A673 (cell line): ENCODE measurements at regions not wholly inside any gene's neighbourhood (a gene's known extent, or its start where the extent isn't known, plus 50 kb on each side); places are given as distances from the start of the nearest gene placed in this dataset.
"Not testable (repeated sequence)": the region's sequence is repeated elsewhere in the genome, so short reads cannot be mapped to it uniquely, and the experiment has no call there.

Experiments
- BruUV-seq: library from RNA; stranded (reverse); fragments of 400-500 nt; replicated peaks from 2 replicates; lab custom pipeline; 2021; lab: Mats Ljungman, UMichigan
- CTCF ChIA-PET: fragments of 300-600 bp; sonication (Branson Sonifier 250); formaldehyde crosslinking; loops from one replicate; lab custom pipeline; 2022; ENCODE audit warnings: antibody characterized with exemption; lab: Charles Lee
- POLR2A ChIA-PET: fragments of 300-600 bp; sonication (Branson Sonifier 250); formaldehyde crosslinking; loops from one replicate; lab custom pipeline; 2022; ENCODE audit warnings: antibody characterized with exemption; ENCODE audit not compliant: low non-redundant PET; lab: Charles Lee
- DNase-seq: peaks from one replicate; pipeline ENCODE4 v3.0.0-alpha.2; 2015; ENCODE audit warnings: low spot score
- H3K27ac ChIP-seq: fragments of 200-600 bp; sonication (generic); 2 replicates; pipeline ENCODE4 v1.5.1; 2016; ENCODE audit warnings: mixed run types, low read depth, mild to moderate bottlenecking, mixed read lengths, antibody characterized with exemption, low read length; ENCODE audit not compliant: poor library complexity, severe bottlenecking
- H3K27me3 ChIP-seq: fragments of 200-600 bp; sonication (generic); replicated peaks from 2 replicates; pipeline ENCODE4 v1.6.1; 2017; ENCODE audit warnings: mixed run types, low read depth, mild to moderate bottlenecking, mixed read lengths, antibody characterized with exemption, low read length; ENCODE audit not compliant: insufficient read depth, poor library complexity
- H3K36me3 ChIP-seq: fragments of 200-600 bp; sonication (generic); 2 replicates; pipeline ENCODE4 v1.6.1; 2016; ENCODE audit warnings: mixed run types, mild to moderate bottlenecking, mixed read lengths, antibody characterized with exemption, low read length; ENCODE audit not compliant: insufficient read depth, poor library complexity, severe bottlenecking
- H3K4me1 ChIP-seq: fragments of 200-600 bp; sonication (generic); 2 replicates; pipeline ENCODE4 v1.6.1; 2017; ENCODE audit warnings: mixed run types, mild to moderate bottlenecking, mixed read lengths, antibody characterized with exemption, low read length; ENCODE audit not compliant: insufficient read depth, poor library complexity, severe bottlenecking
- H3K4me3 ChIP-seq: fragments of 200-600 bp; sonication (generic); 2 replicates; pipeline ENCODE4 v1.5.1; 2016; ENCODE audit warnings: low read depth, mixed run types, mild to moderate bottlenecking, mixed read lengths, low read length; ENCODE audit not compliant: poor library complexity, severe bottlenecking
- H3K9me3 ChIP-seq: fragments of 200-600 bp; sonication (generic); 2 replicates; pipeline ENCODE4 v1.6.1; 2016; ENCODE audit warnings: mixed run types, low read depth, mild to moderate bottlenecking, mixed read lengths, antibody characterized with exemption, low read length; ENCODE audit not compliant: poor library complexity, severe bottlenecking
- CTCF ChIP-seq: fragments of 300-800, 200-600 bp; sonication (generic); conservative IDR thresholded peaks from 2 replicates; pipeline ENCODE4 v1.5.1; 2017; ENCODE audit warnings: low read depth, mild to moderate bottlenecking, antibody characterized with exemption, low read length, moderate library complexity, mixed read lengths
- EZH2 ChIP-seq: fragments of 200-600 bp; sonication (generic); IDR thresholded peaks from 2 replicates; pipeline ENCODE4 v1.6.1; 2017; ENCODE audit warnings: borderline replicate concordance, low read depth, mild to moderate bottlenecking, mixed read lengths, antibody characterized with exemption, low read length; ENCODE audit not compliant: poor library complexity, severe bottlenecking
- intact Hi-C: fragments of 100-400 bp; cut with micrococcal nuclease; formaldehyde crosslinking; loops from one replicate; pipeline ENCODE4 v1.10.0; 2022; ENCODE audit not compliant: unreplicated experiment

- H3K9me3 ChIP-seq, DNase-seq, BruUV-seq, H3K36me3 ChIP-seq, CTCF ChIA-PET, H3K27ac ChIP-seq, H3K4me1 ChIP-seq, POLR2A ChIA-PET, intact Hi-C loops, H3K4me3 ChIP-seq, H3K27me3 ChIP-seq: not testable (repeated sequence)
Observed at GRCh38 chr17:26994648-26995047, 299.3 kb upstream of the WSB1 start.

DNA sequence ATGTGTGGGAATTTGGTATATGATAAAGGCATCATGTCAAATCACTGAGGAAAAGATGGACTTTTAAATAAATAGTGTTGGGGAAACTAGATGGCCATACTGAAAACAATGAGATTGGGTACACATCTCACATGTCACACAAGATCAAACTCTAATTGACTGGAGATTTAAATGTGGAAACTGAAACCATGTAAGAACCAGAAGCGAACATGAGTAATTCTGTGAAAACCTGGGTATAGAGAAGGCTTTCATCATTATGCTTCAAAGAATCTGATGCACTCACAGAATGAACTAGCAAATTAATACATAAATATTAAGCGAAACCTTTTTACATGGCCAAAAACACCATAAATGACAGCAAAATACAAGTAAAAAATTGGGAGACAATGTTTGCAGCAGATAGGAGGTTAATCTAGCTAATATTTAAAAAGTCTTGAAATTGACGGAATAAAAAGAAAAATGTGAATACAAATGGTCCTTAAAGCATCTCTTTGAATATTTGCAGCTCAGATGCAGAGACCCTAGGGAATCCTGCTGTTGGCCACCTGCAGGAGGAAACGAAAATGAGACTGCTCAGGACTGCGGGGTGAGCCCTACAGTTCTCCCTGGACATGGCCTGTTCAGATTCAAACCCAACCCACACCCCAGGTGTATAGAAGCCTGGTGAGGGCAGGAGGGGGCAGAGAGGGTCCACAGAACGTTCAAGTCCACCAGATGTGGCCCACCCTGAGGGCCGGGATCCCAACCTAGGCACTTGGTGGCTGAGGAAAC, 297.6 kb upstream of the WSB1 start:
- H3K27ac ChIP-seq, POLR2A ChIA-PET, H3K27me3 ChIP-seq, intact Hi-C loops, BruUV-seq, H3K4me3 ChIP-seq, CTCF ChIA-PET, H3K9me3 ChIP-seq, H3K4me1 ChIP-seq, H3K36me3 ChIP-seq, DNase-seq: not testable (repeated sequence)

DNA sequence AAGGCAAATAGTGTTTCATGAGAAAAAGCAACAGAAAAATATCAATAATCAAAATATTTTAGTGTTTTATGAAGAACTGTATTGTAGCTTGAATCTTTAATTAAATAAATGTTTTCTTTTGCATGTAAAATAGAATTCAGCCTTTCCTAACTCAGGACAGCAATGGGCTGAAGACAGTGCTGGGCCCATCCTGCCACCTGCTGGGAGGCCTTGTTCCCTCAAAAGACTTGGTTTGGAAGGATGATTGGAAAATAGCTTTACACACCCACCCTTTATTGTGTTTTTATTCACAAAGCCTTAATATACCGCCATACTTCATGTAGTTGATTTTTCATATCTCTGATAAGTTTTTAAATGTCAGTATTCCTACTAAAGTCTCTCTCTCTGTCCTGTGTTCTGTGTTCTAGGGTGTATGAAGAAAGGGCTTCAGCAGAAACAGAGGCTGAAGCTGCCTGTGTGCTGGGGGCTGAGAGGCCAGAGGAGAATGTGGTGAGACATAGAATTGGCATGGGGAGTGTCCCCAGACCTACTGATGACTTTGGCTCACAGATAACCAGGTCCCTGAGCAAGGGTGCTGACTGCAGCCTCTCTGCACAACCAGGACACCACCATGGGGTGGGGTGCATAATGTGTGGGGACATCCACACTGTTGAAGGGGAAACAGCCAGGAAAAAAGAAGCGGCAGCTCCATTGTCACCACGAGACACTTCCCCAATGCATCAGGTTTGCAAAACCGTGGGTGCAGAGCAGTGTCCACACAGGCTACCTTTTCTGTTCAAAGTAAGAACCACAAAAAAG, 286.0 kb upstream of the WSB1 start:
- BruUV-seq, H3K36me3 ChIP-seq, intact Hi-C loops, H3K4me1 ChIP-seq, H3K27ac ChIP-seq, H3K4me3 ChIP-seq, CTCF ChIA-PET, DNase-seq, POLR2A ChIA-PET, H3K9me3 ChIP-seq, H3K27me3 ChIP-seq: not testable (repeated sequence)

DNA sequence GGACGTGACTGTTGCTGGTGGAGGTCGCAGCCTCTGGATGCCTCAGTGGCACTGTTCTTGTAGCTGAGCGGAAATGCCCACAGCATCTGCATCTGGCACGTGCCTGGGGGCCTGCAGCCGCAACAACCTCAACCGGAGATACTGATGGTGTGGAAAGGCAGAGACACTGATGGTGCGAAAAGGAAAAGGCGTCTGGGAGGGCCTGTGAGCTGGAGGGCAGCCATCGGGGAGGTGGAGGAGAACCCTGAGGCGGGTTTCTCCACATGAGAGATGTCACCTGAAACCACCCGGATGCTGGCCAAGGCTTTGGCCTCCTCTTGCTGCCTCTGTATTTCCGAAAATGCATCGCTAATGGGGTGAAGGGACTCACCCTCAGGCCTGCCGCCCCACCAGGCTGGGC, 284.8 kb upstream of the WSB1 start:
- Histone ChIP-seq H3K9me3 (peaks cover 4% of the 10 kb centered on the region), H3K36me3 (no peaks in the 10 kb centered on the region), H3K27ac (no peak overlapping the region), H3K4me3 (no peak overlapping the region), H3K4me1 (no peaks in the 10 kb centered on the region), H3K27me3 (no peaks in the 10 kb centered on the region)
- intact Hi-C loops = no loop called here
- DNase-seq = no peak
- no TSS peak for BruUV-seq
- POLR2A ChIA-PET = no interaction called here
- CTCF ChIA-PET = no interaction called here
- TF ChIP-seq EZH2 (no peak), CTCF (no peak)

DNA sequence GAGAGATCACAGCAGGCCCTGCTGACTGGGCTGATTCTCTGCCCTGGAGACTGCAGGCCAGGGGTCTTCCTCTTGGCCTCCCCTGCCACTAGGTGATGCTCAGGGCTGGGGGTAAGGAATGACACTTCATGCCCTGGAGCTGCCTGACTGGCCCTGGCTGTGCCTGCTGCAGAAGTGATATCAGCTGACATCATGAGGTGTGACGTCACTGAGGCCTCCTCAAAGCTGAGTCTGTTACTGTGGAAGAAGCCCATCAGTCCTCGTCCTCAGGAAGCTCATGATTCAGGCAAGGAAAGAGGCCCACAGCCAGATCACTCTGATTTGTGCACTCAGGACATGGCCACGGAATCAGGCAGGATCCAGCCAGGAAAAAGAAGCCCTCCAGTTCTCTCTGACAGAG, 283.8 kb upstream of the WSB1 start:
- H3K9me3 ChIP-seq, DNase-seq, H3K4me1 ChIP-seq, CTCF ChIA-PET, POLR2A ChIA-PET, BruUV-seq, H3K27me3 ChIP-seq, intact Hi-C loops, H3K27ac ChIP-seq, H3K36me3 ChIP-seq, H3K4me3 ChIP-seq: not testable (repeated sequence)

DNA sequence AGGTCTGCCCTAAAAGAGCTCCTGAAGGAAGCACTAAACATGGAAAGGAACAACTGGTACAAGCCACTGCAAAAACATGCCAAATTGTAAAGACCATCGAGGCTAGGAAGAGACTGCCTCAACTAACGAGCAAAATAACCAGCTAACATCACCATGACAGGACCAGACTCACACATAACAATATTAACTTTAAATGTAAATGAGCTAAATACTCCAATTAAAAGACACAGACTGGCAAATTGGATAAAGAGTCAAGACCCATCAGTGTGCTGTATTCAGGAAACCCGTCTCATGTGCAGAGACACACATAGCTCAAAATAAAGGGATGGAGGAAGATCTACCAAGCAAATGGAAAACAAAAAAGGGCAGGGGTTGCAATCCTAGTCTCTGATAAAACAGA, 263.4 kb upstream of the WSB1 start:
- H3K36me3 ChIP-seq, H3K9me3 ChIP-seq, BruUV-seq, intact Hi-C loops, H3K27me3 ChIP-seq, POLR2A ChIA-PET, H3K4me1 ChIP-seq, H3K27ac ChIP-seq, DNase-seq, CTCF ChIA-PET, H3K4me3 ChIP-seq: not testable (repeated sequence)
